Ureter (tissue), 1 donor: ENCODE measurements at regions not wholly inside any gene's neighbourhood (a gene's known extent, or its start where the extent isn't known, plus 50 kb on each side); places are given as distances from the start of the nearest gene placed in this dataset.
"Not testable (repeated sequence)": the region's sequence is repeated elsewhere in the genome, so short reads cannot be mapped to it uniquely, and the experiment has no call there.

Source experiments
- DNase-seq: peaks from one replicate; pipeline ENCODE4 v3.0.0-alpha.2; 2020; ENCODE audit warnings: low spot score
- donor health status: DM: yes; HTN: yes; CAD: no.

- DNase-seq, result no peak
Observed at GRCh38 chr16:63703612-63704011, 1418.3 kb downstream of the CDH11 start.

GRCh38 chr16:63702981-63703590 is 1418.8 kb downstream of the CDH11 start:
- DNase-seq, result peak; percentile 68

GRCh38 chr16:63697736-63698135 is 1424.1 kb downstream of the CDH11 start:
- DNase-seq, result no peak

- no peak for DNase-seq
Observed at GRCh38 chr16:63695347-63695746, 1426.5 kb downstream of the CDH11 start.

- DNase-seq, result no peak
Observed at GRCh38 chr16:63690961-63691360, 1430.9 kb downstream of the CDH11 start.

- no peak for DNase-seq
Observed at GRCh38 chr16:63690267-63690666, 1431.6 kb downstream of the CDH11 start.

GRCh38 chr16:63689068-63689467 is 1432.8 kb downstream of the CDH11 start:
- no peak for DNase-seq

GRCh38 chr16:63684149-63685101 is 1437.4 kb downstream of the CDH11 start:
- no peak for DNase-seq

- no peak for DNase-seq
Observed at GRCh38 chr16:63682844-63683243, 1439.0 kb downstream of the CDH11 start.

- no peak for DNase-seq
Observed at GRCh38 chr16:63672493-63672892, 1449.4 kb downstream of the CDH11 start.

- no peak for DNase-seq
Observed at GRCh38 chr16:63663155-63663554, 1458.7 kb downstream of the CDH11 start.

GRCh38 chr16:63655846-63656245 is 1466.0 kb downstream of the CDH11 start:
- DNase-seq, result no peak

- DNase-seq, result no peak
Observed at GRCh38 chr16:63653044-63653839, 1468.6 kb downstream of the CDH11 start.

GRCh38 chr16:63652091-63652490 is 1469.8 kb downstream of the CDH11 start:
- no peak for DNase-seq

- no peak for DNase-seq
Observed at GRCh38 chr16:63650550-63650949, 1471.3 kb downstream of the CDH11 start.

- not testable (repeated sequence) for DNase-seq
Observed at GRCh38 chr16:63633706-63634445, 1488.0 kb downstream of the CDH11 start.

GRCh38 chr16:63629272-63629671 is 1492.6 kb downstream of the CDH11 start:
- DNase-seq, result no peak

- DNase-seq, result no peak
Observed at GRCh38 chr16:63628812-63629211, 1493.1 kb downstream of the CDH11 start.

GRCh38 chr16:63625126-63625525 is 1496.7 kb downstream of the CDH11 start:
- DNase-seq, result no peak

- DNase-seq, result no peak
Observed at GRCh38 chr16:63623551-63624039, 1498.3 kb downstream of the CDH11 start.

- DNase-seq, result no peak
Observed at GRCh38 chr16:63618896-63619485, 1502.9 kb downstream of the CDH11 start.
